Fibroblast of mammary gland (primary cell): ENCODE measurements at regions not wholly inside any gene's neighbourhood (a gene's known extent, or its start where the extent isn't known, plus 50 kb on each side); places are given as distances from the start of the nearest gene placed in this dataset.

ENCODE experiments used
- DNase-seq: peaks from one replicate; pipeline ENCODE4 v3.0.0-alpha.2; 2010; ENCODE audit warnings: low read depth
- H3K4me3 ChIP-seq: 2 replicates; pipeline ENCODE4 v1.5.1; 2011; ENCODE audit warnings: low read depth, mild to moderate bottlenecking, low read length, moderate library complexity; ENCODE audit not compliant: control insufficient read depth
- CTCF ChIP-seq: conservative IDR thresholded peaks from 2 replicates; pipeline ENCODE4 v1.5.1; 2011; ENCODE audit warnings: low read depth, low read length, inconsistent platforms; ENCODE audit not compliant: control insufficient read depth, insufficient read depth

GRCh38 chr10:105359708-105360107, 718.6 kb downstream of the SORCS3 start:
- TF ChIP-seq CTCF, result no peak
- DNase-seq, result no peak
- no peak overlapping the region for H3K4me3 ChIP-seq

DNA sequence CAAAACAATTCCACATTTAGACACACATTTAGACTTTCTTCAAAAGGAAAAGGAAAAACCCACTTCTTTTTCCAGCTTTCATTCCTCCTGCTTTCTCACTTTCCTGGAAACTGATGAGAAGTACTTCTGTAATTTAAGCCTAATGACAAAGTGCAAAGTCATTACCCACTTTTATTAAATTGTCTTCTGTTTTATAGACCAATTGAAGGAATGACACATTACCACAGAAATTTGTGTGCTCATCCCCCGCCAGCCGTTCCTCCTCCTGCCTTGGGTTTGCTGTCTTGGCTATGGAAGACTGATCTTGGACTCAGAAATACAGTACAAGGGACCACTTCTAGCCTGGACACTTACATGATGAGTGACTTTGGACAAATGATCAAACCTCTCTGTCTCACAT, 717.8 kb downstream of the SORCS3 start:
- no peak overlapping the region for H3K4me3 ChIP-seq
- TF ChIP-seq CTCF, result no peak
- no peak for DNase-seq

DNA sequence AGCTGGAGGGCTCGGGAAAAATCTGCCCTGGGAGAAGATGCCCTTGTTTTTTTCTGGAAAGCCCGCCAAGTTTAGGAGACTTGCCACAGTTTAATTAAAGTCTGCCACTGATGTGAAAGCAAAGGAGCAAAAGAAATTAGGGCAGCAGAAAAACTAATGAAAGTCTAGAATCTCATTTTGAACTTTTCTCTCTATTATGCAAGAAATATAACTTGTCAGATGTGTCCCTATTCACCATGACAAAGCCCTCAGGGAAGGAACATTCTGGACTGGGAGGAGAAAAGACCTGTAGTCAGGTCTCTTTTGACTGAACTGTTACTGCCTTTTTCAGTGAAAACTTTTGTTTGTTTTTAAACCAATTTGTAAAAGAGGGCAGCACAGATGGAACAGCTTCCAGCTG, 715.5 kb downstream of the SORCS3 start:
- TF ChIP-seq CTCF, result no peak
- no peak for DNase-seq
- H3K4me3 ChIP-seq, result no peak overlapping the region

DNA sequence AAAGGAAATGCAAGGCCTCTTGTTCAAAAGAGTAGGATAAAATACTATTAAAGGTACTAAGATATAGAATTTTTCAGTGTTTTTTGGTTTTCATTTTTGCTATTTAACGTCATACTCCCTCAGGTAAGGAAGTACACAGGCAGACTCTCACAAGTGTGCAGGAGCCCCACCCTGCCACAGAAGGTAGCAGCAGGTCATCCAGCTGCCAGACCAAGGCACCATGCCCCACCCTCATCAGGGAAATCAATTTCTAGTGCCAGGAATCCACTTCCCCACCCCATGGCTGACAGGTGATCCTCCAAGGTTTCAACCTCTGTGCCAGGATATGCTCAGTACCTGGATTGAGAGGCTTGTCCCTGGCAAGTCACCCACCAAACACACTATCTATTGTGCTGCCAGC, 712.9 kb downstream of the SORCS3 start:
- no peak overlapping the region for H3K4me3 ChIP-seq
- no peak for DNase-seq
- TF ChIP-seq CTCF, result no peak

DNA sequence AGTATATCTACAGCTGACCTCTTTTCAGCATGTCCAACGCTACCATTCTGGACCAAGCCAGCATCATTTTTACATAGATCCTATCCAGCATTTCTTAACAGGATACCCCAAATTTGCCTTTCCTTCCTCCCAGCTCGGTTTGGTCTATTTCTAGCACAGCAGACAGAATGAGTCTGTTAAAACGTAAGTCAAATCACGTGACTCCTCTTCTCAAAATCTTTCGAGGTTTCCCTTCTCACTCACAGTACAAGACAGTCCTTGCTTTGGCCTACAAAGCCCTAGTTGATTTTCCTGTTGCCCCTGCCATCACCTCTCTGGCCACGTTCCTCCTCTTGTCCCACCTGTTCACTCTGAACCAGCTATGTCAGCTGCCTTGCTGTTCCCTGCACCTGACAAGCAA, 711.7 kb downstream of the SORCS3 start:
- DNase-seq, result no peak

DNA sequence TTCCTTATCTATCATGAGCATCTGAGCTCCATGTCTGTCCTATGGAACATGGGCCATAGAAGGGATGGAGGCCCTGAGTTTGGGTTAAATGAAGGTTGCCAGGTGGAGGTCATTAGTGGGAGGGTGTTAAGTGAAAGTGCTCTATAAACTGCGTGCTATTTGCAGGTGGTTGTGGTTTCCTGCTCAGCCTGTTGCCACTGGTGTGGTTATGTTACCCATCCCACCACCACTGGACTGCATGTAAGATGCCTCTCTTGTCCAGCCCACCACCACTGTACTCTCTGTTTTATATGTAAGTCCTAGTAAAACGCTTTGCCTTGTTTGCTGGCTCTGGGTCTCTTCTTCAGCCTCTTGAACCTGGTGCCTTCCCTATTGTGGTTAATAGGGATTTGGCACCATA, 711.2 kb downstream of the SORCS3 start:
- DNase-seq, result no peak
- TF ChIP-seq CTCF, result no peak
- no peak overlapping the region for H3K4me3 ChIP-seq

More for the DNA sequence above, 711.7 kb downstream of the SORCS3 start:
- TF ChIP-seq CTCF, result no peak
- H3K4me3 ChIP-seq, result no peak overlapping the region

DNA sequence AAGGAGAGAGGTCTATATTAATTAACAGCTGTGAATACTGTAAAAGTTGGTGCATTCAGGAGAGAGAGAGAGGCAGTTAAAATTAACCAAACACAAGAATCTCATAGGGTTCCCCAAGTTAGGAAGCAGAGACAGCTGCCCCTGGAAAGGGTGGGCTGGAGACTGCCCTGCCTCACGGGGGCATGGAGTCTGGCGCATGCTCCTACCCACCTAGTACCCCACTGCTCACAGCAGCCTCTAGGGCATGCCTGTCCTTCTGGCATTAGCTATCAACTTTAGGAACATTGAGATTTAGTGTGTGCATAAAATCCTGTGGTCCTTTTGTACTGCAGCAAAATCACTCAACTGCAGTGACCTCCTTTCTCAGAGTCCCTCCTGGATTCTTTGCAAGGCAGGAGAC, 710.1 kb downstream of the SORCS3 start:
- no peak for DNase-seq
- no peak for TF ChIP-seq CTCF
- H3K4me3 ChIP-seq, result no peak overlapping the region
